ENCODE measurements at regions not wholly inside any gene's neighbourhood (a gene's known extent, or its start where the extent isn't known, plus 50 kb on each side); places are given as distances from the start of the nearest gene placed in this dataset.

DNA sequence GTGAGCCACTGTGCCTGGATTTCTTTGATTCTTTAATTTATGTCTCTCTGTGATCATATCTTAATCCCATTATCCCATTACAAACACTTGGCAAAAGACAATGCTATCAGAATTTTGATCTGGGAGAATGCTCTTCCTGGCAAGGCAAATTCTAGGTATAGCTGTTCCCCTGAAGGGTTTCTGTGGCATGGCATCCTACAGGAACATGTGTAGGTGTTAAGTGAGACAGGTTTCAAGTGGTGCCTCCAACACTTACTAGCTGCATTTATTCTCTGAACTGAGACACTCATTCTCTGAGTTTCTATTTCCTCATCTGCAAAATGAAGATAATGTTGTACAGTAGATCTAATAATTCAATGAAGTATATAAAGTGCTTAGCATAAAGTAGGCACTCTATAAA, 87.1 kb upstream of the CTTNBP2 start:
- Mint-ChIP-seq H3K9me3 (ENCODE audit: unreplicated experiment) (peaks cover 2% of the 10 kb centered on the region), H3K27ac (ENCODE audit: unreplicated experiment) (no peak overlapping the region), H3K27me3 (ENCODE audit: unreplicated experiment) (no peaks in the 10 kb centered on the region), H3K36me3 (ENCODE audit: unreplicated experiment) (no peaks in the 10 kb centered on the region), H3K4me3 (ENCODE audit: unreplicated experiment) (no peak overlapping the region), H3K4me1 (ENCODE audit: low read depth, unreplicated experiment) (peaks cover 4% of the 10 kb centered on the region)
- no peak for TF ChIP-seq CTCF (IDR thresholded peaks at IDR 0.05; ENCODE audit: partially characterized antibody, unreplicated experiment)
- DNase-seq, result no peak

GRCh38 chr7:117961235-117961634, 88.0 kb upstream of the CTTNBP2 start:
- DNase-seq, result no peak
- Mint-ChIP-seq H3K27ac (ENCODE audit: unreplicated experiment) (no peak overlapping the region), H3K4me3 (ENCODE audit: unreplicated experiment) (no peak overlapping the region), H3K4me1 (ENCODE audit: low read depth, unreplicated experiment) (peaks cover 4% of the 10 kb centered on the region), H3K9me3 (ENCODE audit: unreplicated experiment) (peaks cover 2% of the 10 kb centered on the region), H3K36me3 (ENCODE audit: unreplicated experiment) (no peaks in the 10 kb centered on the region), H3K27me3 (ENCODE audit: unreplicated experiment) (no peaks in the 10 kb centered on the region)
- TF ChIP-seq CTCF (IDR thresholded peaks at IDR 0.05; ENCODE audit: partially characterized antibody, unreplicated experiment), result no peak

GRCh38 chr7:117962366-117962994, 89.2 kb upstream of the CTTNBP2 start:
- DNase-seq, result no peak
- Mint-ChIP-seq H3K27ac (ENCODE audit: unreplicated experiment) (no peak overlapping the region), H3K9me3 (ENCODE audit: unreplicated experiment) (peaks cover 2% of the 10 kb centered on the region), H3K36me3 (ENCODE audit: unreplicated experiment) (no peaks in the 10 kb centered on the region), H3K27me3 (ENCODE audit: unreplicated experiment) (no peaks in the 10 kb centered on the region), H3K4me1 (ENCODE audit: low read depth, unreplicated experiment) (peaks cover 4% of the 10 kb centered on the region), H3K4me3 (ENCODE audit: unreplicated experiment) (no peak overlapping the region)
- no peak for TF ChIP-seq CTCF (IDR thresholded peaks at IDR 0.05; ENCODE audit: partially characterized antibody, unreplicated experiment)

DNA sequence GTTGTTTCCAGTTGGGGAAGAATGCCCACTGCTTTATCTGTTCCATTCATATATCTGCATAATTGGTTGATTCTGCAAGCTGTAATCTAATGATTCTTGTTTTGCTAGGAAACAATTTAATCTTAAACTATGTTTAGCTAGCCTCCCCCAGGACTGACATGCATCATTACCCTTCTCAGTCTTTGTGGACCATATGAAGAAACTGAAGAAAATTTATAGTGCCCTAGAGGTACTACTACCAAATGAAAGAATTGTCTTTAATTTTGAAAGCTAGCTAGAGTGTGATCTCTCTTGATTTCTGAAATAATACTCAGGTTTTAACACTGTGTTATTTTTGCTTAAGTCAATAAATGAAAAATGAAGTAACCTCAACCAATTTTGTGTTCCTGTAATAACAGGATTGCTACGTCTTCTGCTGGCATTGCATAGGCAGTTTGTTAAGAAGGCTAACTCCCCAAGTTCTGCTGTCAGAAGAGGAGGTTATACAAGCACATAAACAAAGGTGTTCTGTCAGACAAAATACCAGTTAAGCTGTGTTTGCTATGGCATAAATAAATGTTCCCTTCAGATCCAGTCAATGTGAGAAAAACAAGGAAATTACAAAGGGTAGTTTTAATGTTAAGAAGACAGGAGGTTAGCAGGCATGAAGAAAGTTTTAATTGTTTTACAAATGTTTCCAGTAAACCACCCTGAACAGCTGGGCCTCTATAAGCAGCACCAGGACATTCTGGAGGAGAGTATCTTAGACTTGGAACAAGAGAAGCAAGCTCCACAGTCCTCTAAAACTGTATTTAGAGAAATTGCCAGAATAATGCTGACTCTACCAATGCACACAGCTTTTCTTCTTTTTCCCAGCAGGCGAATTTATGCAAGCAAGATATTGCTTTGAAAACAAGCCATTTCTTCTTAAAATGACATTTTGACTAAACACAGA, 90.3 kb upstream of the CTTNBP2 start:
- no peaks in the 10 kb centered on the region for H3K27me3 Mint-ChIP-seq (ENCODE audit: unreplicated experiment)
- no peak for DNase-seq
- no peak for TF ChIP-seq CTCF (IDR thresholded peaks at IDR 0.05; ENCODE audit: partially characterized antibody, unreplicated experiment)
- no peak overlapping the region for H3K27ac Mint-ChIP-seq (ENCODE audit: unreplicated experiment)
- no peaks in the 10 kb centered on the region for H3K36me3 Mint-ChIP-seq (ENCODE audit: unreplicated experiment)
- H3K4me3 Mint-ChIP-seq (ENCODE audit: unreplicated experiment), result no peak overlapping the region
- peaks cover 2% of the 10 kb centered on the region for H3K9me3 Mint-ChIP-seq (ENCODE audit: unreplicated experiment)
- peaks cover 4% of the 10 kb centered on the region for H3K4me1 Mint-ChIP-seq (ENCODE audit: low read depth, unreplicated experiment)

- TF ChIP-seq CTCF (IDR thresholded peaks at IDR 0.05; ENCODE audit: partially characterized antibody, unreplicated experiment), result no peak
- Mint-ChIP-seq H3K36me3 (ENCODE audit: unreplicated experiment) (no peaks in the 10 kb centered on the region), H3K4me3 (ENCODE audit: unreplicated experiment) (no peak overlapping the region), H3K27me3 (ENCODE audit: unreplicated experiment) (no peaks in the 10 kb centered on the region), H3K9me3 (ENCODE audit: unreplicated experiment) (no peaks in the 10 kb centered on the region), H3K27ac (ENCODE audit: unreplicated experiment) (no peak overlapping the region), H3K4me1 (ENCODE audit: low read depth, unreplicated experiment) (no peaks in the 10 kb centered on the region)
- DNase-seq, result no peak
These were observed 97.6 kb upstream of the CTTNBP2 start for GRCh38 chr7:117970801-117971200.
